ENCODE measurements at regions not wholly inside any gene's neighbourhood (a gene's known extent, or its start where the extent isn't known, plus 50 kb on each side); places are given as distances from the start of the nearest gene placed in this dataset.

- TF ChIP-seq CTCF (IDR thresholded peaks at IDR 0.05): no peak
- no peak for TF ChIP-seq POLR2A (IDR thresholded peaks at IDR 0.05)
Observed at GRCh38 chr14:48900565-48900964, 685.6 kb downstream of the RPS29 start.
